GM12878 (cell line): ENCODE measurements at regions not wholly inside any gene's neighbourhood (a gene's known extent, or its start where the extent isn't known, plus 50 kb on each side); places are given as distances from the start of the nearest gene placed in this dataset.

ENCODE experiments used
- ATAC-seq: fragments of 200-7000 bp; cut with Tn5 transposase; 3 replicates; pipeline ENCODE4 v1.9.1; 2020; ENCODE audit warnings: mild to moderate bottlenecking, moderate library complexity
- BruUV-seq: library from RNA; stranded (reverse); fragments of 400-500 nt; replicated peaks from 2 replicates; lab custom pipeline; 2021; lab: Mats Ljungman, UMichigan
- CTCF ChIA-PET: fragments of 300-600 bp; sonication (Branson Sonifier 250); formaldehyde crosslinking; extraction: SDS; loops from one replicate; lab custom pipeline; 2021; ENCODE audit warnings: inconsistent platforms; lab: Yijun Ruan, JAX
- POLR2A ChIA-PET: fragments of 350-600 bp; formaldehyde crosslinking; extraction: SDS; loops from one replicate; lab custom pipeline; 2021; ENCODE audit warnings: inconsistent platforms; lab: Charles Lee
- RAD21 ChIA-PET: fragments of 300-600 bp; sonication (Branson Sonifier 250); formaldehyde crosslinking; loops from one replicate; lab custom pipeline; 2023; ENCODE audit warnings: antibody characterized with exemption; ENCODE audit not compliant: unreplicated experiment; lab: Charles Lee
- SMC1A ChIA-PET: fragments of 300-600 bp; sonication (Branson Sonifier 250); formaldehyde crosslinking; loops from one replicate; lab custom pipeline; 2023; ENCODE audit not compliant: unreplicated experiment, uncharacterized antibody; lab: Charles Lee
- DNase-seq: peaks from one replicate; pipeline ENCODE4 v3.0.0-alpha.2; 2011; ENCODE audit warnings: low read depth, low spot score
- FAIRE-seq: peaks from 3 replicates; lab custom pipeline; 2011; peaks lifted over from hg19 to GRCh38; lab: Jason Lieb, UNC
- H2AFZ ChIP-seq: 2 replicates; pipeline ENCODE4 v1.6.0; 2011; ENCODE audit warnings: low read depth, low read length, control low read depth; ENCODE audit not compliant: control insufficient read depth
- H3K27ac ChIP-seq: 2 replicates; pipeline ENCODE4 v1.5.1; 2011; ENCODE audit warnings: control low read depth; ENCODE audit not compliant: control insufficient read depth, insufficient read depth
- H3K27me3 ChIP-seq, 2 experiments: replicated peaks in 1 of 2; 2 replicates each; pipeline versions ENCODE4 v1.6.0 to v1.6.1; 2011; ENCODE audit warnings: low read length in 1 of 2; ENCODE audit not compliant: control insufficient read depth in 2 of 2, insufficient read depth in 2 of 2
- H3K36me3 ChIP-seq, 2 experiments: 2 replicates each; pipeline ENCODE4 v1.5.1; 2011; ENCODE audit warnings: low read length in 1 of 2; ENCODE audit not compliant: control insufficient read depth in 2 of 2, insufficient read depth in 2 of 2
- H3K4me1 ChIP-seq: 2 replicates; pipeline ENCODE4 v1.6.1; 2011; ENCODE audit warnings: mild to moderate bottlenecking, low read length, moderate library complexity, mixed read lengths; ENCODE audit not compliant: control insufficient read depth, insufficient read depth
- H3K4me2 ChIP-seq: 2 replicates; pipeline ENCODE4 v1.6.0; 2011; ENCODE audit warnings: control low read depth; ENCODE audit not compliant: control insufficient read depth, insufficient read depth
- H3K4me3 ChIP-seq: fragments of 200-600 bp; sonication (generic); 2 replicates; pipeline ENCODE4 v1.5.1; 2016
- H3K79me2 ChIP-seq: 2 replicates; pipeline ENCODE4 v1.6.0; 2011; ENCODE audit warnings: low read length; ENCODE audit not compliant: control insufficient read depth, insufficient read depth
- H3K9ac ChIP-seq: 2 replicates; pipeline ENCODE4 v1.8.0; 2011; ENCODE audit warnings: low read length, control low read depth, mixed read lengths; ENCODE audit not compliant: control insufficient read depth, insufficient read depth
- H3K9me3 ChIP-seq: replicated peaks from 3 replicates; pipeline ENCODE4 v1.5.1; 2011; ENCODE audit warnings: mild to moderate bottlenecking, low read length; ENCODE audit not compliant: control insufficient read depth, insufficient read depth
- H4K20me1 ChIP-seq: 2 replicates; pipeline ENCODE4 v1.6.0; 2011; ENCODE audit not compliant: control insufficient read depth, insufficient read depth
- BACH1 ChIP-seq: fragments of 450-650 bp; IDR thresholded peaks from 2 replicates; pipeline ENCODE4 v1.6.1; 2017; ENCODE audit warnings: mild to moderate bottlenecking, borderline replicate concordance
- BMI1 ChIP-seq: fragments of 450-650 bp; IDR thresholded peaks from 2 replicates; pipeline ENCODE4 v1.6.1; 2016; ENCODE audit warnings: mild to moderate bottlenecking, moderate library complexity, borderline replicate concordance
- EGR1 ChIP-seq, 2 experiments: IDR thresholded peaks; 1 replicate in 1 of 2; 2 replicates in 1 of 2; pipeline ENCODE4 v1.6.1; 2011 to 2012; ENCODE audit warnings: low read depth in 2 of 2, low read length in 2 of 2, borderline replicate concordance in 1 of 2, mild to moderate bottlenecking in 1 of 2, moderate library complexity in 1 of 2
- MXI1 ChIP-seq: fragments of 150-350 bp; IDR thresholded peaks from 2 replicates; pipeline ENCODE4 v1.6.1; 2011; ENCODE audit warnings: low read depth, mild to moderate bottlenecking, inconsistent platforms, low read length, improper control_type of control experiment
- POLR2AphosphoS2 ChIP-seq: IDR thresholded peaks from 2 replicates; pipeline ENCODE4 v1.6.1; 2011; ENCODE audit warnings: low read depth, mild to moderate bottlenecking, low read length, improper control_type of control experiment, moderate library complexity
- RCOR1 ChIP-seq: conservative IDR thresholded peaks from 2 replicates; pipeline ENCODE4 v1.6.1; 2012; ENCODE audit warnings: low read depth, low read length, improper control_type of control experiment
- RFX5 ChIP-seq: IDR thresholded peaks from 2 replicates; pipeline ENCODE4 v1.6.1; 2011; ENCODE audit warnings: low read depth, low read length, improper control_type of control experiment
- SMAD1 ChIP-seq: fragments of 450-650 bp; IDR thresholded peaks from 2 replicates; pipeline ENCODE4 v1.6.1; 2018; ENCODE audit warnings: mild to moderate bottlenecking, low read depth; ENCODE audit not compliant: partially characterized antibody
- SMAD5 ChIP-seq: IDR thresholded peaks from 2 replicates; pipeline ENCODE4 v1.6.1; 2016; ENCODE audit warnings: antibody characterized with exemption, low read depth
- SREBF1 ChIP-seq: IDR thresholded peaks from 2 replicates; pipeline ENCODE4 v1.6.1; 2012; ENCODE audit warnings: mild to moderate bottlenecking, low read length
- SUZ12 ChIP-seq: fragments of 200-600 bp; sonication (generic); IDR thresholded peaks from one replicate; pipeline ENCODE4 v1.6.1; 2018; ENCODE audit warnings: antibody characterized with exemption, mild to moderate bottlenecking; ENCODE audit not compliant: unreplicated experiment
- YBX1 ChIP-seq: fragments of 450-650 bp; IDR thresholded peaks from 2 replicates; pipeline ENCODE4 v1.6.1; 2016; ENCODE audit warnings: antibody characterized with exemption
- ZNF207 ChIP-seq: fragments of 450-650 bp; IDR thresholded peaks from 2 replicates; pipeline ENCODE4 v1.6.1; 2014; ENCODE audit warnings: antibody characterized with exemption, mild to moderate bottlenecking, borderline replicate concordance
- ZNF217 ChIP-seq: fragments of 450-650 bp; IDR thresholded peaks from 2 replicates; pipeline ENCODE4 v1.6.1; 2017; ENCODE audit warnings: antibody characterized with exemption, mild to moderate bottlenecking
- ZZZ3 ChIP-seq: IDR thresholded peaks from 2 replicates; pipeline ENCODE4 v1.6.1; 2011; ENCODE audit warnings: low read depth; ENCODE audit not compliant: control insufficient read depth, insufficient read length
- WGBS: methylation state at CpG from one replicate; pipeline ENCODE4 v1.1.6; 2016; ENCODE audit warnings: low lambda C conversion rate; ENCODE audit not compliant: insufficient replicate concordance, insufficient coverage; ENCODE audit errors: missing lambda C conversion rate; 5-methylcytosine and 5-hydroxymethylcytosine counted together
- in situ Hi-C: fragments of 300-500 bp; cut with MboI; formaldehyde crosslinking; loops from 9 replicates; pipeline ENCODE4 v1.14.3; 2018; ENCODE audit warnings: mixed read lengths
- intact Hi-C: fragments of 100-400 bp; cut with micrococcal nuclease; formaldehyde crosslinking; loops from one replicate; pipeline ENCODE4 v1.14.2; 2022; ENCODE audit not compliant: unreplicated experiment
- TF ChIP-seq, protein P1 (sequence below): IDR thresholded peaks from 2 replicates; pipeline ENCODE4 v1.6.1; 2012; ENCODE audit warnings: low read depth, low read length, improper control_type of control experiment

DNA sequence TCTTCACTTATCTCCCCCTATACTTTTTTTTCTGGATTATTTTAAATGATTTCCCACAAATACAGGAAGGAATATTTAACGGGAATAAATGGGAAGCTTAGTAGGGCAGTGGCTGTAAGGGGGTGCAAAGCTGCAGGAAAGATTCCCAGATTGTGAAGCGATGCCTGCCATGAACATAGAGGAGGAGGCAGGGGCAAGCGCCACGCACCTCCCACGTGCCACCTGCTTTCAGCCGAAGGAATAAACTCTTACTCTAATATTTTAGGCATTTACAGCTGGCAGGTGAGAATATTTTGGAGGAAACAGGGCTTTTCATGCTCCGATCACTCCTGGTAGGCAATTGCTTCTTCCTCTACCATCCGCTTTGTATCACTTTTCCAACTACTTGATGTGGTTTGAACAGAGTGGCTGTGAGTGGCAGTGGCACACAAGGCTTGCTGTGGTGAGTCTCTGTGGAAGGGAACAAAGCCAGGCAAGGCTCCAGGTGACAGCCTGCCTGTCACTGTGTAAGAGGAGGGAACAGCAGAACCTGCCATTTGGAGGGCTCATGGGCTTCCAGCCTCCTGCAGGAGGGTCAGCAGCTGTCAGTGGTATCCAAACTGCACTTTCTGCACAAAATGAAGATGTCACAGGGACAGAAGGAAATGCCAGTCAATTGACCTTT is 54.5 kb upstream of the PLET1 start:
- no peaks in the 10 kb centered on the region for H3K79me2 ChIP-seq
- POLR2A ChIA-PET = no interaction called here
- no peak for ATAC-seq
- no peak for FAIRE-seq
- no peak overlapping the region for H3K4me2 ChIP-seq
- 53% methylated on average over 8 of the region's 8 CpGs for WGBS
- no peak for TF ChIP-seq YBX1
- no peak for TF ChIP-seq BMI1
- no peak for TF ChIP-seq SREBF1
- TF ChIP-seq POLR2AphosphoS2 = no peak
- TF ChIP-seq MXI1 = no peak
- no peak for TF ChIP-seq RCOR1
- no peak for TF ChIP-seq ZNF207
- TF ChIP-seq, protein P1, sequence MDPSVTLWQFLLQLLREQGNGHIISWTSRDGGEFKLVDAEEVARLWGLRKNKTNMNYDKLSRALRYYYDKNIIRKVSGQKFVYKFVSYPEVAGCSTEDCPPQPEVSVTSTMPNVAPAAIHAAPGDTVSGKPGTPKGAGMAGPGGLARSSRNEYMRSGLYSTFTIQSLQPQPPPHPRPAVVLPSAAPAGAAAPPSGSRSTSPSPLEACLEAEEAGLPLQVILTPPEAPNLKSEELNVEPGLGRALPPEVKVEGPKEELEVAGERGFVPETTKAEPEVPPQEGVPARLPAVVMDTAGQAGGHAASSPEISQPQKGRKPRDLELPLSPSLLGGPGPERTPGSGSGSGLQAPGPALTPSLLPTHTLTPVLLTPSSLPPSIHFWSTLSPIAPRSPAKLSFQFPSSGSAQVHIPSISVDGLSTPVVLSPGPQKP = no peak
- no peak for TF ChIP-seq ZNF217
- no peak for TF ChIP-seq SMAD1
- no peak for TF ChIP-seq BACH1
- TF ChIP-seq ZZZ3 = no peak
- TF ChIP-seq EGR1 (IDR thresholded peaks at IDR 0.05; ENCODE audit: borderline replicate concordance in 1 of 2, low read depth in 2 of 2, low read length in 2 of 2) = no peak
- no peak for TF ChIP-seq SUZ12
- TF ChIP-seq RFX5 = no peak
- no peak for TF ChIP-seq SMAD5
- H3K9me3 ChIP-seq = no peaks in the 10 kb centered on the region
- RAD21 ChIA-PET = no interaction called here
- H3K4me1 ChIP-seq = no peaks in the 10 kb centered on the region
- in situ Hi-C loops (no loop called here), intact Hi-C loops (no loop called here)
- no peaks in the 10 kb centered on the region for H4K20me1 ChIP-seq
- peaks cover 0 to 2% of the 10 kb centered on the region in 2 experiments; a peak in 1 of 4 replicates for H3K27me3 ChIP-seq
- SMC1A ChIA-PET = no interaction called here
- no peak overlapping the region for H3K4me3 ChIP-seq
- no peak for DNase-seq
- CTCF ChIA-PET = no interaction called here
- H2AFZ ChIP-seq = no peak overlapping the region
- H3K36me3 ChIP-seq = no peaks in the 10 kb centered on the region
- no TSS peak for BruUV-seq
- no peak overlapping the region for H3K9ac ChIP-seq
- H3K27ac ChIP-seq = no peak overlapping the region
